SK-N-SH (cell line): ENCODE measurements at regions not wholly inside any gene's neighbourhood (a gene's known extent, or its start where the extent isn't known, plus 50 kb on each side); places are given as distances from the start of the nearest gene placed in this dataset.

Source experiments
- CTCF ChIA-PET: fragments of 300-600, 350-600 bp; formaldehyde crosslinking; extraction: SDS; loops from one replicate; lab custom pipeline; 2021; lab: Yijun Ruan, JAX
- POLR2A ChIA-PET: fragments of 350-600 bp; sonication (Branson Sonifier 250); formaldehyde crosslinking; extraction: SDS; loops from one replicate; lab custom pipeline; 2020; ENCODE audit warnings: antibody characterized with exemption, inconsistent platforms; lab: Yijun Ruan, JAX
- DNase-seq: peaks from one replicate; pipeline ENCODE4 v3.0.0; 2012
- H2AFZ ChIP-seq: fragments of 200-600 bp; sonication (generic); 2 replicates; pipeline ENCODE4 v1.8.1; 2016; ENCODE audit warnings: antibody characterized with exemption, mild to moderate bottlenecking, low read depth
- H3F3A ChIP-seq: fragments of 200-600 bp; sonication (generic); replicated peaks from 2 replicates; pipeline ENCODE3; 2016; ENCODE audit warnings: antibody characterized with exemption, mild to moderate bottlenecking; ENCODE audit not compliant: insufficient read depth
- H3K27ac ChIP-seq, 2 experiments: fragments of 200-500 bp in 1 of 2; fragments of 200-600 bp in 1 of 2; sonication (Bioruptor generic) in 1 of 2; sonication (generic), shearing (Covaris generic) in 1 of 2; 2 replicates each; pipeline versions ENCODE4 v1.5.1 to v1.6.1; 2014 to 2016; ENCODE audit warnings: low read depth in 2 of 2, inconsistent platforms in 1 of 2, low read length in 1 of 2, mild to moderate bottlenecking in 1 of 2, mixed read lengths in 1 of 2
- H3K27me3 ChIP-seq: fragments of 200-600 bp; sonication (generic), shearing (Covaris generic); 2 replicates; pipeline ENCODE4 v1.6.1; 2016; ENCODE audit warnings: mixed run types; ENCODE audit not compliant: insufficient read depth
- H3K36me3 ChIP-seq, 2 experiments: fragments of 200-500 bp in 1 of 2; fragments of 200-600 bp in 1 of 2; sonication (Bioruptor generic) in 1 of 2; sonication (generic) in 1 of 2; replicated peaks in 1 of 2; 2 replicates each; pipeline versions ENCODE3 to v1.5.1; 2014 to 2016; ENCODE audit warnings: low read length in 1 of 2, mild to moderate bottlenecking in 1 of 2; ENCODE audit not compliant: insufficient read depth in 2 of 2, control insufficient read depth in 1 of 2
- H3K4me1 ChIP-seq, 2 experiments: fragments of 200-500 bp in 1 of 2; fragments of 200-600 bp in 1 of 2; sonication (Bioruptor generic) in 1 of 2; sonication (generic), shearing (Covaris generic) in 1 of 2; 2 replicates each; pipeline versions ENCODE4 v1.5.1 to v1.6.1; 2014 to 2016; ENCODE audit warnings: low read depth in 1 of 2, low read length in 1 of 2, mixed run types in 1 of 2; ENCODE audit not compliant: insufficient read depth in 2 of 2, control insufficient read depth in 1 of 2
- H3K4me2 ChIP-seq: fragments of 200-600 bp; sonication (generic), shearing (Covaris generic); 2 replicates; pipeline ENCODE4 v1.6.1; 2017; ENCODE audit warnings: mixed run types
- H3K4me3 ChIP-seq, 2 experiments: fragments of 200-500 bp in 1 of 2; fragments of 200-600 bp in 1 of 2; sonication (Bioruptor generic) in 1 of 2; sonication (generic), shearing (Covaris generic) in 1 of 2; 2 replicates each; pipeline versions ENCODE4 v1.5.1 to v1.8.1; 2014 to 2016; ENCODE audit warnings: low read depth in 2 of 2, inconsistent platforms in 1 of 2, low read length in 1 of 2, mild to moderate bottlenecking in 1 of 2, mixed read lengths in 1 of 2, moderate library complexity in 1 of 2
- H3K79me2 ChIP-seq: fragments of 200-600 bp; sonication (generic); 2 replicates; pipeline ENCODE4 v1.8.1; 2017; ENCODE audit warnings: mild to moderate bottlenecking; ENCODE audit not compliant: insufficient read depth
- H3K9ac ChIP-seq: fragments of 200-600 bp; sonication (generic); 2 replicates; pipeline ENCODE4 v1.6.1; 2017; ENCODE audit warnings: mixed run types
- H3K9me2 ChIP-seq: fragments of 200-600 bp; sonication (generic); 2 replicates; pipeline ENCODE4 v1.6.1; 2017; ENCODE audit warnings: mixed run types
- H3K9me3 ChIP-seq: fragments of 200-600 bp; sonication (generic); 2 replicates; pipeline ENCODE4 v1.6.1; 2017; ENCODE audit warnings: mixed run types, mild to moderate bottlenecking, moderate library complexity
- H4K20me1 ChIP-seq: fragments of 200-600 bp; sonication (generic); 2 replicates; pipeline ENCODE4 v1.6.1; 2017; ENCODE audit warnings: mild to moderate bottlenecking, mixed run types; ENCODE audit not compliant: insufficient read depth
- CHD2 ChIP-seq: fragments of 150-350 bp; IDR thresholded peaks from 2 replicates; pipeline ENCODE4 v1.6.1; 2018; ENCODE audit warnings: low read length; ENCODE audit not compliant: partially characterized antibody
- EP300 ChIP-seq, 2 experiments: IDR thresholded peaks; 2 replicates each; pipeline versions ENCODE4 v1.4.0 to v1.6.1; 2012; ENCODE audit warnings: borderline replicate concordance in 1 of 2, low read depth in 1 of 2, low read length in 1 of 2
- EZH2phosphoT487 ChIP-seq: fragments of 200-600 bp; sonication (generic); IDR thresholded peaks from 2 replicates; pipeline ENCODE4 v1.6.1; 2017; ENCODE audit warnings: low read depth, mixed run types, mild to moderate bottlenecking, antibody characterized with exemption, moderate library complexity, borderline replicate concordance
- GABPA ChIP-seq: IDR thresholded peaks from 2 replicates; pipeline ENCODE4 v1.4.0; 2012; ENCODE audit warnings: low read depth, mild to moderate bottlenecking
- GATA2 ChIP-seq: sonication (generic); formaldehyde crosslinking; IDR thresholded peaks from 2 replicates; pipeline ENCODE4 v1.5.0; 2020; ENCODE audit warnings: mild to moderate bottlenecking, missing genetic modification reagents
- NFIC ChIP-seq: IDR thresholded peaks from 2 replicates; pipeline ENCODE4 v1.4.0; 2012; ENCODE audit warnings: borderline replicate concordance
- REST ChIP-seq: IDR thresholded peaks from 2 replicates; pipeline ENCODE4 v1.6.1; 2012; ENCODE audit warnings: mild to moderate bottlenecking, low read depth, low read length, moderate library complexity
- RFX5 ChIP-seq: IDR thresholded peaks from 2 replicates; pipeline ENCODE4 v1.6.1; 2012; ENCODE audit warnings: mild to moderate bottlenecking, improper control_type of control experiment, low read length
- RXRA ChIP-seq: IDR thresholded peaks from 2 replicates; pipeline ENCODE4 v1.4.0; 2012; ENCODE audit warnings: low read depth, mild to moderate bottlenecking, borderline replicate concordance
- SIN3A ChIP-seq: IDR thresholded peaks from 2 replicates; pipeline ENCODE4 v1.6.1; 2012; ENCODE audit warnings: low read depth, mild to moderate bottlenecking, low read length, moderate library complexity, borderline replicate concordance
- TEAD4 ChIP-seq: IDR thresholded peaks from 2 replicates; pipeline ENCODE4 v1.4.0; 2012; ENCODE audit warnings: mild to moderate bottlenecking, borderline replicate concordance; ENCODE audit not compliant: insufficient read depth
- WGBS: methylation state at CpG from one replicate; pipeline ENCODE4 v1.1.6; 2017; ENCODE audit warnings: low lambda C conversion rate; 5-methylcytosine and 5-hydroxymethylcytosine counted together
- TF ChIP-seq, protein P1 (sequence below): fragments of 150-350 bp; IDR thresholded peaks from 2 replicates; pipeline ENCODE4 v1.6.1; 2017; ENCODE audit warnings: antibody characterized with exemption, low read length, low read depth, borderline replicate concordance

- POLR2A ChIA-PET: no interaction called here
- peaks cover 0 to 13% of the 10 kb centered on the region in 2 experiments; a peak in 1 of 4 replicates for H3K4me1 ChIP-seq
- no peaks in the 10 kb centered on the region for H3K27me3 ChIP-seq
- H3K4me2 ChIP-seq: no peak overlapping the region
- H4K20me1 ChIP-seq: no peaks in the 10 kb centered on the region
- WGBS: 16% methylated on average over 5 of the region's 5 CpGs
- no peak for DNase-seq
- CTCF ChIA-PET: interaction anchor here (0.6 kb wide), 1 partner anchor 230 kb away, joined by 3 read pairs; no protein-coding TSS in a partner anchor
- H3K9me3 ChIP-seq: no peaks in the 10 kb centered on the region
- no peak overlapping the region for H3K27ac ChIP-seq
- TF ChIP-seq NFIC: no peak
- no peak for TF ChIP-seq TEAD4
- no peak overlapping the region for H2AFZ ChIP-seq
- no peaks in the 10 kb centered on the region for H3K36me3 ChIP-seq
- no peaks in the 10 kb centered on the region for H3K9me2 ChIP-seq
- H3K4me3 ChIP-seq: no peak overlapping the region
- no peaks in the 10 kb centered on the region for H3F3A ChIP-seq
- H3K9ac ChIP-seq: no peak overlapping the region
- no peaks in the 10 kb centered on the region for H3K79me2 ChIP-seq
Observed at GRCh38 chr1:5393146-5393545, 599.1 kb downstream of the NPHP4 start.

DNA sequence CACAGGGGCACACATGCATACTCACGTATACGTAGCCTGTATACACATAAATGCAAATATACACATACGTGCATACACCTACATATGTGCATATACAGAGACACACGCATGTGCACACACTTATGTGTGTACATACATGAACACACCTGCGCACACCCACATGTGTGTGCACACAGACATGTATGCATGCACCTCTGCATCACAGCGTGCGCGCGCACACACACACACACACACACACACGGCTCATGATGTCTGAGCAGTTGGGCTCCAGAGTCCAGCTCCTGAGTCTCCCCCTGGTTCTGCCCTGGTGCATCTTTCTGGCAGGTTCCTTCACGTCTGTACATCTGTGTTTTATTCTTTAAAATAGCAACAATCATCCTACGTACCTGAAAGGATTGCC lies 600.5 kb downstream of the NPHP4 start:
- DNase-seq: no peak
- no peaks in the 10 kb centered on the region for H3K27me3 ChIP-seq
- no peaks in the 10 kb centered on the region for H3K9me3 ChIP-seq
- no peaks in the 10 kb centered on the region for H3K9me2 ChIP-seq
- H3K9ac ChIP-seq: no peak overlapping the region
- POLR2A ChIA-PET: no interaction called here
- no peak overlapping the region for H3K27ac ChIP-seq
- 73% methylated on average over 12 of the region's 12 CpGs for WGBS
- H3K4me1 ChIP-seq: peaks cover 0 to 13% of the 10 kb centered on the region in 2 experiments; a peak in 1 of 4 replicates
- no peak overlapping the region for H3K4me2 ChIP-seq
- no peaks in the 10 kb centered on the region for H3K79me2 ChIP-seq
- no peak overlapping the region for H3K4me3 ChIP-seq
- no peak for TF ChIP-seq SIN3A
- TF ChIP-seq CHD2: no peak
- TF ChIP-seq RXRA: no peak
- no peak for TF ChIP-seq RFX5
- TF ChIP-seq GATA2 (CRISPR knock-in tag): no peak
- no peak for TF ChIP-seq GABPA
- TF ChIP-seq REST: no peak
- TF ChIP-seq, protein P1, sequence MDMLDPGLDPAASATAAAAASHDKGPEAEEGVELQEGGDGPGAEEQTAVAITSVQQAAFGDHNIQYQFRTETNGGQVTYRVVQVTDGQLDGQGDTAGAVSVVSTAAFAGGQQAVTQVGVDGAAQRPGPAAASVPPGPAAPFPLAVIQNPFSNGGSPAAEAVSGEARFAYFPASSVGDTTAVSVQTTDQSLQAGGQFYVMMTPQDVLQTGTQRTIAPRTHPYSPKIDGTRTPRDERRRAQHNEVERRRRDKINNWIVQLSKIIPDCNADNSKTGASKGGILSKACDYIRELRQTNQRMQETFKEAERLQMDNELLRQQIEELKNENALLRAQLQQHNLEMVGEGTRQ: no peak
- no peak for TF ChIP-seq EZH2phosphoT487
- no peak for TF ChIP-seq EP300 (IDR thresholded peaks at IDR 0.05; ENCODE audit: borderline replicate concordance in 1 of 2, low read depth in 1 of 2, low read length in 1 of 2)
- no peaks in the 10 kb centered on the region for H4K20me1 ChIP-seq
- H2AFZ ChIP-seq: no peak overlapping the region
- CTCF ChIA-PET: no interaction called here
- H3F3A ChIP-seq: no peaks in the 10 kb centered on the region
- H3K36me3 ChIP-seq: no peaks in the 10 kb centered on the region
